KOPT-K1 (cell line): ENCODE measurements at regions not wholly inside any gene's neighbourhood (a gene's known extent, or its start where the extent isn't known, plus 50 kb on each side); places are given as distances from the start of the nearest gene placed in this dataset.

ENCODE experiments used
- H3K27ac ChIP-seq: fragments of 200-600 bp; sonication (generic); 2 replicates; pipeline ENCODE4 v1.5.1; 2016; ENCODE audit warnings: antibody characterized with exemption, mild to moderate bottlenecking, low read depth, low read length; ENCODE audit not compliant: poor library complexity, severe bottlenecking
- H3K36me3 ChIP-seq: fragments of 200-600 bp; sonication (generic); 2 replicates; pipeline ENCODE4 v1.5.1; 2017; ENCODE audit warnings: antibody characterized with exemption, mild to moderate bottlenecking, low read length, moderate library complexity; ENCODE audit not compliant: insufficient read depth
- H3K9me3 ChIP-seq: fragments of 200-600 bp; sonication (generic); 2 replicates; pipeline ENCODE4 v1.5.1; 2017; ENCODE audit warnings: antibody characterized with exemption, low read length, mild to moderate bottlenecking; ENCODE audit not compliant: insufficient read depth, poor library complexity, severe bottlenecking

DNA sequence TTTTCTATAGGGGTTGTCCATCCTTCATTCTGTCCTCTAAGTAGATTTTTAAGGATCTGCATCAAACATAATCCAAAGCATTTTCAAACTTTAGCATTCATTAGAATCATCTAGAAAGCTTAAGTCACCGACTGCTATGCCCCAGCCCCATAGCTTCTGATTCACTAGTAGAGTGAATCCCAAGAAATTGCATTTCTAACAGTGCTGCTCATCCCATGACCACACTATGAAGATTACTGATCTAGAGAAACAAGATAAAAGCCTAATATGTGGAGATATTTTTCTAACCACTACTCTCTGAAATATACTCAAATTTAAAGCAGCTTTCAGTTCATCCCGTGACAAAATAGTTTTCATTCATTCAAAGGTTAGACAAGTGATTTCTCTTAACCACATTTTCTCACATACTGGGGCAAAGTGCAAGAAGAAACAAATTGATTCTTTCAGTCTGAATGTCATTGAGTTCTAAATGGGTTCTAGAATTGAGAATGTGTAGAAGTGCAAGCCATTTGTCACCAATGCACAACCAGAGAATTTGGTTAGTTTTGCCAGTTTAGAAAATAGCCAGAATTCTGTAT lies 286.9 kb upstream of the CD180 start:
- no peaks in the 10 kb centered on the region for H3K9me3 ChIP-seq
- H3K36me3 ChIP-seq: no peaks in the 10 kb centered on the region
- H3K27ac ChIP-seq: no peak overlapping the region

DNA sequence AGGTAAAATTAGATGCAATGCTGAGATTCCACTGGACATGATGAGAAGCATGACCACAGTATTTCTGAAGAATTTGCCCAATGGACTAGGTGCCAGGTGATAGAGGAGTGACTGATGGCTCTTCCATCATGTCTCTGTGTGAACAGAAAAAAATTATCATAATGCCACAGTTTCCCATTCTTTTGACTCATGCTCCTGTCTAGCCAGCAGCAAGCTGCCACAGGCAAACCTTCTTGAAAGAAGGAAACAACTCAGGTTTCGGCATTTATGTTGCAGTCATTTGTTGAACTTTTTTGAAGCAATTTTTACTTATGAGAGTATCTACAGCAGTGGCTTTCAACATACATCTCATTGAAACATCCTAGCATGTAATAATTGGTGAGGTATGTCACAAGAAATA lies 284.8 kb upstream of the CD180 start:
- H3K36me3 ChIP-seq: no peaks in the 10 kb centered on the region
- H3K27ac ChIP-seq: no peak overlapping the region
- H3K9me3 ChIP-seq: no peaks in the 10 kb centered on the region

DNA sequence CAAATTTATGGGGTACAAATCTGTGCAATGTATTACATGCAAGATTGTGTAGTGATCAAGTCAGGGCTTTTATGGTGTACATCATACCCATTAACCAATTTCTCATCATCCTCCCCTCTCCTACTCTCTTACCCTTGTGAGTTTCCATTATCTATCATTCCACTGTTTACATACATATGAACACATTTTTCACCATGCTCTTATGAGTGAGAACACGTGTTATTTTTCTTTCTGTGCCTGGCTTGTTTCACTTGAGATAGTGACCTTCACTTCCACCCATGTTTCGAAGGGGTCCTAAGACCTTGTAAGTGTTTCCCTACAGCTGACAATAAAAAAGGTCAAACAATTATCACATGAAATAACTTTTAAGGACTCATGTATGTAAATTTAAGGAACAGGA lies 281.7 kb upstream of the CD180 start:
- no peaks in the 10 kb centered on the region for H3K36me3 ChIP-seq
- no peaks in the 10 kb centered on the region for H3K9me3 ChIP-seq
- no peak overlapping the region for H3K27ac ChIP-seq

DNA sequence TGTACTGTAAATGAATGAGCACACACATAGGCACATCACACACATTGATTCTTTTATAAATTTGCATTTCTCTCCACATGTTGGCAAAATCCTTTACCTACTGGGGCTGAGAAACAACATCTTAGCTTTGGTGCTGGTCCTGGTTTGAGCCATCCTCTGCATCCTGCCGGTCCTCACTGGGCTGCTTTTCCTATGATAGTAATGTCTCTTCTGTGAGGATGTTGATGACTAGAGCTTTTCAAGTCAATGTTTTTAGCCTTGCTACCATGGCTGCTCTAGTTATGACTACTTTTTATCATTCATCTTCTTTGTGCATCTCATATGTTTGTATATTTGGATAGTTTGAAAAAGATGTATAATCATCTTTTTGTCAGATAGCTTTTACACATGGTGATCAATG lies 280.4 kb upstream of the CD180 start:
- Histone ChIP-seq H3K36me3 (no peaks in the 10 kb centered on the region), H3K27ac (no peak overlapping the region), H3K9me3 (no peaks in the 10 kb centered on the region)

DNA sequence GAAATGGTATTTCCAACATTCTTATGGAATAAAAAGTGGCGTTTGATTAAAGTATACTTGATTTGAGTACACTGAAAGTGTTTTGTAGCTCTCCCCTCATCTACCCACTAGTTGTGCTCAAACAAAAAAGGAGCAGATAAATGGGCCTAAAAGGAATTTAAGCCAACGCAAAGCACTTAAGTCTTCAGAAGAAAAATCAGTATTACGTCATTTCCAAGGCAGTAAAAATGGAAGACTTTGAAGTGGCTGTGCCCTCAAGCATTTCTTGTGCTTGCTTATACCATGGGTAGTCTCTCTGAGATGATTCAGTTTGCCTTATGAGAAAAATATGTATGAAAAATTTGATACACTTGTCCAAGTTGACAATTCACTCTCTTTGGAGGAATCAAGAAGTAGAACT lies 279.9 kb upstream of the CD180 start:
- H3K9me3 ChIP-seq: no peaks in the 10 kb centered on the region
- H3K27ac ChIP-seq: no peak overlapping the region
- no peaks in the 10 kb centered on the region for H3K36me3 ChIP-seq

DNA sequence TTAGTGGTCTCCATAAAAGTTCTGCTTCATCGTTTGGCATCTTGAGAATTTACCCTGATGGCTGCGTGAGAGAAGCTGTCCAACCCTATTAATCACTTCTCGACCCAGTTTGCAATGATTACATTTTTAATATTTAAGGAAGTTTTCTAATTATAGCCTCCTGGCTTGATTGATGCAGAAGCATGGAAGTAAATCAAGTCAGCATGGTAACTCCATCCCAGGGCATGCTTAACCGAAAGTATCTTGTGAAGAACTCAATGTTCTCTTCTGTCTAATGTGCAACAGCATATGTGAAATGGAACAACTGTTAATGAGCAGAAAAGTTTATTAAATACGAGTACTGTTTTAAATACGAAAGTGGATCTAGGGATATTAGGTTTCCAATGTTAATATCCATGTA lies 278.9 kb upstream of the CD180 start:
- H3K9me3 ChIP-seq: no peaks in the 10 kb centered on the region
- no peak overlapping the region for H3K27ac ChIP-seq
- no peaks in the 10 kb centered on the region for H3K36me3 ChIP-seq

DNA sequence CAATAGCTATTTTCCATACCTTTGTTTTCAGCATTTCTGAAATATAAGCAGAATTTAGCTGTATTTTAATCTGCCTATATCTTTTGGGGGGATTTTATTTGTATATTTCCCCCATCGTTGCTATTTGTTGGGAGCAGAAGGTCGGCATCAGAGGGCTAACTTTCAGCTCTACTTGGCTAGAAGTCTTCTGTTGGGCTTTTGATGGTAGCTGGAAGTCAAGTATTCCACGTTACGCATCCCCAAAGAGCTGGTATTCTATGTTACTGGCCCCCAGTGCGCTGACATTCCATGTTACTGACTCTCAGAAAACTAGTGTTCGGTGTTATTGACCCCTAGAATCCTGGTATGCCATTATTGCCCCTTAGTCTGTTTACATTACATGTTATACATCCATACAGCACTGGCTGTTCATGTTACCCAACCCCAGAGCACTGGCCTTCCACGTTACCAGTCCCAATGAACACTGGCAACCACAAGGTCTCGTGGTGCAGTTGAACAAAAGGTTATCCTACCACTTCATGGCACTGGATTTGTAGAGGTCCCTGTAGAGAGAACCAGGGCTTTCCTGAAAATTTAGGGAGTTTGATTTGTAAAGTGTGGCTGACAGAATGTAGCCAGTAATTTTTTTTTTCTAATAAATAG lies 278.1 kb upstream of the CD180 start:
- Histone ChIP-seq H3K27ac (no peak overlapping the region), H3K9me3 (no peaks in the 10 kb centered on the region), H3K36me3 (no peaks in the 10 kb centered on the region)

DNA sequence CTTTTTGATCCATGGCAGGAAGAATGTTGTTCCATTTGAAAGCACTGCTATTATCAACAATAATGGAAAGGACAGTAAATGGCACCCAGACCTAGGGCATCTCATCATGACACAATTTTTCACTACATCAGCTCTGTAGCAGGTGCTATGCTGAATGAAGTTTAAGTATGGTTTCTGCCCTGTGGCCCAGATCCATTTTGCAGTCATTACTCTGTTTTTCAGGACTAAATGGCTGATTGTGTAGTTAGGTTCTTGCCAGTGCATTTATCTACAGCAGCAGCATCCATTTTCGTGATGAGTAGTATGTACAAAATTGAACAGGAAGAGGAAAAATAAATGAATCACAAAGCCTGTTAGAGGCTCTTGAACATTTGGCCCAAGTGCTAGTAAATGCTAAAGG lies 270.5 kb upstream of the CD180 start:
- Histone ChIP-seq H3K9me3 (no peaks in the 10 kb centered on the region), H3K27ac (no peak overlapping the region), H3K36me3 (no peaks in the 10 kb centered on the region)

DNA sequence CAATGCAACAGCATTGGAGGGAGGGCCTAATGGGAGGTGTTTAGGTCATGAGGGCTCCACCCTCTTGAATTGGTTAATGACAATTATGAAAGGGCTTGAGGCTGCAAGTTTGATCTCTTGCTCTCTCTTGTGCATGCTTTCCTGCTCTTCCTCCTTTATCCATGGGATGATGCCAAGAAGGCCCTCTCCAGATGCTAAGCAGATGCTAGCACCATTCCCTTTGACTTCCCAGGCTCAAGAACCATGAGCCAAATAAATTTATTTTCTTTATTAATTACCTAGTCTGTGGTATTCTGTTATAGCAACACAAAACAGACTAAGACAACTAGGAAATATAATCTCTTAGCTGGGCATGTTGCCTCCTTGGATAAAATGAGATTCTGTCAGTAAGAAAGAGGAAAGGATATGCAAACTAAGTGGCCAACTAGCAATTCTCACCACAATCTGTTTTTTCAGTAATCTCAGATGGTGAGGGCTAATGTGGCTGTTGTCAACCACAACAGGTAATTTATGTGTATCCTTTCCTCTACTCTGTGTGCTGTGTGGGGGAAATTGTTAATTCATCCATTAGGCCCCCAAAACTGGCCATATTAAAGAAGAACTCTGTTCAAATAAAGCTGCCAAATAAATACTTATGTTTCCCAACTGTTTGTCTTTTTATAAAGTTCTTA lies 269.1 kb upstream of the CD180 start:
- Histone ChIP-seq H3K36me3 (no peaks in the 10 kb centered on the region), H3K9me3 (no peaks in the 10 kb centered on the region), H3K27ac (no peak overlapping the region)

DNA sequence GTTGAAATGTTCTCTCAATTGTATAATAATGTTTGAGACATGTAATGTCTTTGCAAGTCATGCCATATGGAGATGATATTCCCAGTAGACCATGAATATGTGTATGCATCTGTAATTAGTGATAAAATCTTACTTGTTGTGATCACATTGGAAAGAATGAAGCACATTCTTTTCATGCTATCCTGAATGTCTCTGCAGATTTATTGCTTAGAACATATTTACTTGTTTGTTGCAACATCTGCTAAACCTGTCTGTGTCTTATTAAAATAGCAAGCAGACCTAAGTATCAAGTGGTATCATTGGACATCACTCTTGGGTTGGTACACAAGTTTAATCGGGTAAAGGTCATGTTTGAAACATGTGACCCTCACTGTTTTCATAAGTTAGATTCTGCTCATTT lies 265.5 kb upstream of the CD180 start:
- H3K27ac ChIP-seq: no peak overlapping the region
- H3K9me3 ChIP-seq: no peaks in the 10 kb centered on the region
- no peaks in the 10 kb centered on the region for H3K36me3 ChIP-seq

DNA sequence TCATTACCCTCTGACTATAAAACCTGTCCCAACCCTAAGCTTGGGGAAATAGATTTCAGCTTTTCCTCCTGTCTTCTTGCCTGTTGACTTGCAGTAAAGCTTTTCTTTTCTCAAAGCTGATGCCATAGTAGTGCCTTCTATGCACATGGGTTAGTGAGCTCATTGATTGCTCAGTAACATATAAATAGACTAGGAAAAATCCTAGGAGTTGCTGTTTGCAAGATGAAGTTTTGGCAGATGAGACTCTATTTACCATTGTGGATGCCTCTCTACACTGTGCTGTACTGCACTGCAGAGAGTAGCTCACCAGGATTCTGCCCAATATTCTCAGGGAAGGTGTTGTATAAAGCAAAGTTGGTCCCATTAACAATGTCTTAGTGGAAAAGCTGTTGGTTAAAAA lies 262.7 kb upstream of the CD180 start:
- H3K36me3 ChIP-seq: no peaks in the 10 kb centered on the region
- no peaks in the 10 kb centered on the region for H3K9me3 ChIP-seq

DNA sequence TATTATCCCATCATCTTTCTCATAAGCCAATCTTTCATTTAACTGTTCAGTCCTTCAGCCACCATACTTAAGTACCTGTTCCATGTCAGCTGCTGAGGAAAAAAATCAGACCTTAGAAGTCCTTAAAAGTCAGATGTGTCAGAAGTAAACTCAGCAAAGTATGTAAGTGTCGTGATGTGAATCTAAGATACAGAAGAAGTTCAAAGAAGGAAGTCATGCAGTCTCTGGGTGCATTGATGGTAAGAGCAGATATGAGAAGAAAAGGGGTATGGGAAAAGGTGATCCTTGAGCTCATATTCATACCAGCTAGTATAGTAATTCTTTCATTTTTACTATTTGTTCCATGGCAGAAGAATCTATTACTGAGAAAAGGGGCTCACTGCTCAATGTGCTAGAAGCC lies 259.4 kb upstream of the CD180 start:
- no peak overlapping the region for H3K27ac ChIP-seq
- H3K9me3 ChIP-seq: no peaks in the 10 kb centered on the region
- H3K36me3 ChIP-seq: no peaks in the 10 kb centered on the region

More for the DNA sequence above, 262.7 kb upstream of the CD180 start:
- H3K27ac ChIP-seq: no peak overlapping the region

DNA sequence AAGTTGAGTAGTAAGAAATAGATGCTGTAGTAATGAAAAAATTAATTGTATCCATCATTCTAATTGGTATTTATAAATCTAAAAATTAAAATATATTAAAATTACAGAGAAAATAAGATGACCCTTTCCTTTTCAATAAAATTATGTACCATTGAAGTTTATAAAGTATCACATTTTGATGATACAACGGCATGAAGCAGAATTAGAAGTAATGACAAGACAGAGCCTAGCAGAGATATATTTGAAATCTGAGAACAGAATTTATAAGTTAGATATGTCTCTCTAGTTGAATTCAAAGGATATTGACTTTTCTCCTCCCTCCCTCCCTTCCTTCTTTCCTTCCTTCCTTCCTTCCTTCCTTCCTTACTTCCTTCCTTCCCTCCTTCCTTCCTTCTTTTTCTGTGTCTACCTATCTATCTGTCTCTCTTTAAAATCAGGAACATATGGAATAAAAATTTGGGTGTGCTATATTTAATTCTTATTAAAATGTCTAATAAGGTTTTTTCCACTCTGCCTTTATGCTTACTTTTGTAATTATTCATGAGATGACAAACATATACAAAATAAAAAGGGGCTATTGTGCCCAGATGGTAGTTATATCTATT lies 258.5 kb upstream of the CD180 start:
- no peaks in the 10 kb centered on the region for H3K9me3 ChIP-seq
- H3K27ac ChIP-seq: no peak overlapping the region
- no peaks in the 10 kb centered on the region for H3K36me3 ChIP-seq

DNA sequence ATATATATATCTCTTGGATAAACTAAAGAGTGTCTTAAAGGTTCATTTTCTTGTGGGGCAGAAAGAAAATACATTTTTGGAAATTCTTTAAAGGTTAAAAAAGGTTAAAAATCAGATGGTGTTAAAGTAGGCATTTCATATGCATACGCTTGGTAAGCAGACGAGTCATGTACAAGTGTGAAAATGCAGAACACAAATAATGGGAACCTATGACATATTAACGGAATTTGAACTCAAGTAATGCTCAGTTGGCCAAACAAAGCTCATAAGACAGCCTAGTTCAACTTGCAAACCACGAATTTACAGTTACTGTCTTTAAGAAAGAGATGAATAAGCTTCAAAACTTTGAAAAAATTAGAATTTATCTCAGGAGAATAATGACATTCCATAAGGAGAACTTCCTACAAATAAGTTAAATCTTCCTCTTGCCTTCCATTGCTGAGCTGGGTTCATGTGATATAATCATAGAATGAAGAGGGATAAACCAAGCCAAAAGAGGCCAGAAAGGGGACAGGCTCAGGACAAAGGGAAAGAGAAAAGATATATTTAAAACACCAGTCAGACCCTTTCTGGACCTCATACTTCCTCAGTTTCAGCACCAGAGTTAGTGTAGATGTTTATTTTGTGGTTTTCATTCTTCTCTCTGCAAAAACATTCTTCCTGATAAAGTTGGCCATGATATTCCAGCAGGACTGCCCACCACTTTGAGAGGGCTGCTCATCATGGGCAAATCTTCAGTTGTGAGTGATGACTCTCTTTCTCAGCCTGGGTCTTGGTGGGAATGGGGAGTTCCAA lies 256.7 kb upstream of the CD180 start:
- H3K36me3 ChIP-seq: no peaks in the 10 kb centered on the region
- H3K27ac ChIP-seq: no peak overlapping the region
- H3K9me3 ChIP-seq: no peaks in the 10 kb centered on the region

DNA sequence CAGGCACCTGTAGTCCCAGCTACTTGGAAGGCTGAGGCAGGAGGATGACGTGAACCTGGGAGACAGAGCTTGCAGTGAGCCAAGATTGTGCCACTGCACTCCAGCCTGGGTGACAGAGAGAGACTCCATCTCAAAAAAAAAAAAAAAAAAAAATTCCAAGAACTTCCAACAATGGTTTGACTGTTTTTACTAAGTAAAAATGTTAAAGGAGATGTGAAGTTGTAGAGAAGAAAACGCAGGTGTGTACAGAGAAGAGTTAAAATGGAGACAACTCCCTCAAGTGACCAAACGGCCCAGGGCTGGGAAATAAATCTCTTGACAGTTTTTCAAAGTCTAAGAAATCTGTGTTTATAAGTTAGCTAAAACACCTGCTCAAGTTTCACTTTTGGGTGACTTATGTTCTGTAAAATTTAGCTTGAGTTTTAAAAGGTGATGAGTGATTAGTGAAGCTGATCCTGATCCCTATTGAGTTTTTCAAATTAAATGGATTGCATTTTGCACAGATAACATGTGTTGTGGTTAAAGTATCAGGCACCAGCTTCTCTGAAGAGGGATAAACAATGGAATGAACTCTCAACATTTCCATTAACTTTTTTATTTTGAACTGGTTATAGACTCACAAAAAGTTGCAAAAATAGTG lies 255.2 kb upstream of the CD180 start:
- no peaks in the 10 kb centered on the region for H3K9me3 ChIP-seq
- no peaks in the 10 kb centered on the region for H3K36me3 ChIP-seq
- H3K27ac ChIP-seq: no peak overlapping the region
